DOHH2 (cell line): ENCODE measurements at regions not wholly inside any gene's neighbourhood (a gene's known extent, or its start where the extent isn't known, plus 50 kb on each side); places are given as distances from the start of the nearest gene placed in this dataset.

Experiments
- CTCF ChIP-seq: fragments of 200-600 bp; sonication (generic); IDR thresholded peaks from one replicate; pipeline ENCODE4 v1.5.1; 2014; ENCODE audit warnings: antibody characterized with exemption, mild to moderate bottlenecking, low read depth, low read length; ENCODE audit not compliant: poor library complexity, severe bottlenecking
- EZH2phosphoT487 ChIP-seq: fragments of 200-600 bp; sonication (generic); IDR thresholded peaks from 2 replicates; pipeline ENCODE4 v1.6.1; 2017; ENCODE audit warnings: borderline replicate concordance, mild to moderate bottlenecking, antibody characterized with exemption, low read length, moderate library complexity, mixed read lengths

GRCh38 chr4:177952723-177953122 lies 510.5 kb upstream of the AGA start:
- TF ChIP-seq CTCF (no peak), EZH2phosphoT487 (no peak)
